Loucy (cell line): ENCODE measurements at regions not wholly inside any gene's neighbourhood (a gene's known extent, or its start where the extent isn't known, plus 50 kb on each side); places are given as distances from the start of the nearest gene placed in this dataset.

Experiments used
- H2AFZ ChIP-seq: fragments of 200-600 bp; sonication (generic); 2 replicates; pipeline ENCODE4 v1.6.0; 2016; ENCODE audit warnings: antibody characterized with exemption, mild to moderate bottlenecking, low read length, moderate library complexity
- H3F3A ChIP-seq: fragments of 200-600 bp; 2 replicates; pipeline ENCODE4 v1.6.0; 2016; ENCODE audit warnings: antibody characterized with exemption, low read depth, mild to moderate bottlenecking
- H3K27me3 ChIP-seq: fragments of 200-600 bp; sonication (generic); 2 replicates; pipeline ENCODE4 v1.6.1; 2014; ENCODE audit warnings: low read length, mild to moderate bottlenecking; ENCODE audit not compliant: insufficient read depth, poor library complexity, severe bottlenecking
- H3K36me3 ChIP-seq: fragments of 200-600 bp; sonication (generic); 2 replicates; pipeline ENCODE4 v1.6.1; 2016; ENCODE audit warnings: low read length; ENCODE audit not compliant: insufficient read depth
- H3K4me1 ChIP-seq: fragments of 200-600 bp; sonication (generic); 2 replicates; pipeline ENCODE4 v1.5.1; 2014; ENCODE audit warnings: low read length, mild to moderate bottlenecking; ENCODE audit not compliant: insufficient read depth, poor library complexity, severe bottlenecking
- H3K4me2 ChIP-seq: fragments of 200-600 bp; sonication (generic); 2 replicates; pipeline ENCODE4 v1.6.0; 2014; ENCODE audit warnings: antibody characterized with exemption, low read length, low read depth, mild to moderate bottlenecking; ENCODE audit not compliant: poor library complexity, severe bottlenecking
- H3K4me3 ChIP-seq: fragments of 200-600 bp; sonication (generic); 2 replicates; pipeline ENCODE4 v1.5.1; 2014; ENCODE audit warnings: low read length, mild to moderate bottlenecking, mixed read lengths; ENCODE audit not compliant: poor library complexity, severe bottlenecking
- H3K79me2 ChIP-seq: fragments of 200-600 bp; sonication (generic); 2 replicates; pipeline ENCODE4 v1.6.1; 2014; ENCODE audit warnings: low read length; ENCODE audit not compliant: insufficient read depth
- H3K9ac ChIP-seq: fragments of 200-600 bp; sonication (generic); 2 replicates; pipeline ENCODE4 v1.6.0; 2014; ENCODE audit warnings: mild to moderate bottlenecking, low read depth, low read length, moderate library complexity; ENCODE audit not compliant: poor library complexity, severe bottlenecking
- H3K9me2 ChIP-seq: fragments of 200-600 bp; sonication (generic); replicated peaks from 2 replicates; pipeline ENCODE4 v1.6.1; 2016; ENCODE audit warnings: low read depth, low read length, mixed read lengths
- H3K9me3 ChIP-seq: fragments of 200-600 bp; sonication (generic); 2 replicates; pipeline ENCODE4 v1.6.1; 2014; ENCODE audit warnings: mild to moderate bottlenecking, antibody characterized with exemption, low read length, low read depth; ENCODE audit not compliant: insufficient read depth
- H4K20me1 ChIP-seq: fragments of 200-600 bp; sonication (generic); 2 replicates; pipeline ENCODE4 v1.6.0; 2014; ENCODE audit warnings: antibody characterized with exemption, low read length, mild to moderate bottlenecking; ENCODE audit not compliant: insufficient read depth, poor library complexity, severe bottlenecking
- EZH2phosphoT487 ChIP-seq: fragments of 200-600 bp; IDR thresholded peaks from 2 replicates; pipeline ENCODE4 v1.6.1; 2018; ENCODE audit warnings: antibody characterized with exemption, mild to moderate bottlenecking, moderate library complexity, borderline replicate concordance
- TF ChIP-seq, protein P1 (sequence below): fragments of 200-600 bp; sonication (generic); conservative IDR thresholded peaks from 2 replicates; pipeline ENCODE4 v1.5.1; 2014; ENCODE audit warnings: mild to moderate bottlenecking, antibody characterized with exemption, low read length

DNA sequence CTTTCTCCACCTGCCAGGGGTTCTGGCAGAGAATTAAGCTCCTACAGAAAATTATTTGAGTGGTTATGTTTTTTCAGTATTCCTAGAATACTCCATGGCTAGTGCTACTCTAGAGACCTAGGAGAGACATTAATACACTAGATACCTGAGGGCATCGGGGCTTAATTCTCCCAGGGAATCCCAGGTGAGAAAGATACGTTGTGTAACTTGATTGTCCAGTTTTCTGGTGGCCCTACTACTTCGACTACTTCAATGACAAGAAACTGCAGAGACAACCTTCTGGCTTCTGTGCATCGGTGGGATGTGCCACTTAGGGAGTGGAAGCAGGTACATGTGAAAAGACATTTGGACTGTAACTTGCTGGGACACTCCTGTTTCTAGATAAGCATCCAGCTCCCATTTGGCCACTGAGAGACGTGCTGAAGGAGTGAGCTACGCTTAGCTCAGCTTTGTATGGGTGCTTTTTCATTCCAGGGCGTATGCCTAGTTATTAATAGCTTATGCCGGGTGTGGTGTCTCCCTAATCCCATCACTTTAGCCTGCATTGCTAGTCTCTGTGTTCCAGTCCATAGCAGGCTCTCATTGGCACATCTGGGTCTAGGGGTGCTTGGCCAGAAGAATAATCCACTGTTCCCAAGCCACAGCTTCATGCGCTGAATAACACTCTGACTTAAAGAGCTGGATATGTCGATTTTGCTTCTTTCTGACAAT is 300.7 kb downstream of the SIPA1L2 start:
- H3K4me2 ChIP-seq = no peak overlapping the region
- no peaks in the 10 kb centered on the region for H3K36me3 ChIP-seq
- H3K4me1 ChIP-seq = no peaks in the 10 kb centered on the region
- no peaks in the 10 kb centered on the region for H3K9me3 ChIP-seq
- no peaks in the 10 kb centered on the region for H3F3A ChIP-seq
- H3K9me2 ChIP-seq = no peaks in the 10 kb centered on the region
- no peaks in the 10 kb centered on the region for H3K79me2 ChIP-seq
- H3K27me3 ChIP-seq = no peaks in the 10 kb centered on the region
- H2AFZ ChIP-seq = no peak overlapping the region
- no peaks in the 10 kb centered on the region for H4K20me1 ChIP-seq
- H3K4me3 ChIP-seq = no peak overlapping the region
- TF ChIP-seq, protein P1, sequence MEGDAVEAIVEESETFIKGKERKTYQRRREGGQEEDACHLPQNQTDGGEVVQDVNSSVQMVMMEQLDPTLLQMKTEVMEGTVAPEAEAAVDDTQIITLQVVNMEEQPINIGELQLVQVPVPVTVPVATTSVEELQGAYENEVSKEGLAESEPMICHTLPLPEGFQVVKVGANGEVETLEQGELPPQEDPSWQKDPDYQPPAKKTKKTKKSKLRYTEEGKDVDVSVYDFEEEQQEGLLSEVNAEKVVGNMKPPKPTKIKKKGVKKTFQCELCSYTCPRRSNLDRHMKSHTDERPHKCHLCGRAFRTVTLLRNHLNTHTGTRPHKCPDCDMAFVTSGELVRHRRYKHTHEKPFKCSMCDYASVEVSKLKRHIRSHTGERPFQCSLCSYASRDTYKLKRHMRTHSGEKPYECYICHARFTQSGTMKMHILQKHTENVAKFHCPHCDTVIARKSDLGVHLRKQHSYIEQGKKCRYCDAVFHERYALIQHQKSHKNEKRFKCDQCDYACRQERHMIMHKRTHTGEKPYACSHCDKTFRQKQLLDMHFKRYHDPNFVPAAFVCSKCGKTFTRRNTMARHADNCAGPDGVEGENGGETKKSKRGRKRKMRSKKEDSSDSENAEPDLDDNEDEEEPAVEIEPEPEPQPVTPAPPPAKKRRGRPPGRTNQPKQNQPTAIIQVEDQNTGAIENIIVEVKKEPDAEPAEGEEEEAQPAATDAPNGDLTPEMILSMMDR = no peak
- TF ChIP-seq EZH2phosphoT487 = no peak
- no peak overlapping the region for H3K9ac ChIP-seq

DNA sequence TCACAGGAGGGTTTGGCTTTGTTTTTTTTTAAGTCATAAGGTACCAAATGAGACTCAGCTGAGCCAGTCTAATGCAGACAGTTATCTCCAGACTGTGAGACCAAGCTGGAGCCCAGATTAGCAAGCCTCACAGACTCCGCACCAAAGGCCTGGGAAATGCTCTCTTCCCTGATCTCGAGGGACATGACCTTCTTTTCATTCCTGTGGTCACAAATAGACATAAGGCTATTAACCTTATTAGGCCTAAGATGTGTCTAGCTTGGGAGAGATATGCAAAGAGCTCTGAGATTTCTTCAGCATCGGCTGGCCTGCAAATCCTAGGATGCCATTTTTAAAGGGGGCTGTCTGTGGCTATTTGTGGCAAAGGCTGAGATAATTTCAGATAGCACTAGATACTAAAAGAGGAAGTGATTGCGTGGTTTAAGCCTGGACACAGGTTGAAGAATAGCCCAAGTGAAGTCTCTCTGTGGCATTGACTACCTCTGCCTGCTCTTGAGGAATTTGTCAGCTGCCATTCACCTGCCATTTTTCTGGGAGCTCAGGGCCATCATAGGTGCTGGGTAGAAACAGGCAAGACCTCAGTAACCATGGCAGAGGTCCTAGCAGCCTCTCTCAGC is 301.3 kb downstream of the SIPA1L2 start:
- H2AFZ ChIP-seq = no peak overlapping the region
- TF ChIP-seq, protein P1 = no peak
- no peak for TF ChIP-seq EZH2phosphoT487

DNA sequence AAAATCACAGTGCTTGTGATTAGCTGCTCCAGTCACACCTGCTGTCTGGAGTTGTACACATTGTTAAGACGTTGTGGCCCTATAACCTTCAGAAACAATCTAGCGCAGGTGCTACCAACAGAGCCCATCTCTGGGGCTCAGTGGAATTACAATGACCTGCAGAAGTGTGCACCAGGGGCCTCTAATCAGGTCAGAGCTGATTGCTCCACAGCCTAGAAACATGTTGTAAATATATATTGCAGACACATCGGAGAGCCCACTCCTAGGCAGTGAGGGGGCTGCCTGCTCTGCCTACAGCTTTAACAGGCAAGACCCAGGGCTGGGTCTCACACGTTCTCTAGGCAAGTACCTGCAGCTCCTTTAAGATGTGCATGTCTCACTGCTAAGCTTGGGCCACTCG is 302.0 kb downstream of the SIPA1L2 start:
- Histone ChIP-seq H3K4me1 (no peaks in the 10 kb centered on the region), H3K79me2 (no peaks in the 10 kb centered on the region), H3K36me3 (no peaks in the 10 kb centered on the region), H3F3A (no peaks in the 10 kb centered on the region), H3K27me3 (no peaks in the 10 kb centered on the region), H3K9ac (no peak overlapping the region), H4K20me1 (no peaks in the 10 kb centered on the region), H3K4me3 (no peak overlapping the region), H3K4me2 (no peak overlapping the region), H3K9me2 (no peaks in the 10 kb centered on the region), H2AFZ (no peak overlapping the region), H3K9me3 (no peaks in the 10 kb centered on the region)
- no peak for TF ChIP-seq EZH2phosphoT487
- TF ChIP-seq, protein P1 = no peak

More for the DNA sequence above, 301.3 kb downstream of the SIPA1L2 start:
- H3F3A ChIP-seq = no peaks in the 10 kb centered on the region
- H3K4me2 ChIP-seq = no peak overlapping the region
- no peaks in the 10 kb centered on the region for H3K9me2 ChIP-seq
- no peaks in the 10 kb centered on the region for H4K20me1 ChIP-seq
- no peaks in the 10 kb centered on the region for H3K27me3 ChIP-seq
- H3K4me3 ChIP-seq = no peak overlapping the region
- H3K4me1 ChIP-seq = no peaks in the 10 kb centered on the region
- H3K9me3 ChIP-seq = no peaks in the 10 kb centered on the region
- H3K79me2 ChIP-seq = no peaks in the 10 kb centered on the region
- H3K36me3 ChIP-seq = no peaks in the 10 kb centered on the region
- H3K9ac ChIP-seq = no peak overlapping the region
